ENCODE measurements at regions not wholly inside any gene's neighbourhood (a gene's known extent, or its start where the extent isn't known, plus 50 kb on each side); places are given as distances from the start of the nearest gene placed in this dataset.

DNA sequence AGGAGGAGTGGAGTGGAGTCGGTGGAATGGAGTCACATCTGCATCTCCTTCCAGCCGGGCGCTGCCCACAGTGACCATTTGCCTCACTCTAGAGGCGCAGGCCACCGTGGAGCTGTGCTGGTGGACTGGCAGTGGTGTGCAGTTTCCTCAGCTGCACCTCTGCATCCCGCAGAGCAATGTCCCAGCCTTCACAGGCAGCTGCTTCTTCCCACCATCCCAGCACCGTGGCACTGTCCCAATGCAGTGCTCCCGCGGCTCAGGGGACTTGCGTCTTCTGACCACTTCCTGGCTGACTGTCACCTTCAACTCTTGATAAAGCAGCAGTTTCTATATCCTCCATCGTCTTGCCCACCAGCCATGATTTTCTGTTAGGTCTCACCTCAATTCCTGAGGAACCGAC, 90.3 kb upstream of the SFMBT2 start:
- DNase-seq, result no peak
- Histone ChIP-seq H3K36me3 (no peaks in the 10 kb centered on the region), H3K4me3 (no peak overlapping the region), H3K4me1 (no peaks in the 10 kb centered on the region), H3K9me3 (no peaks in the 10 kb centered on the region), H3K27me3 (no peaks in the 10 kb centered on the region), H3K27ac (no peak overlapping the region)
- 41% methylated on average over 2 of the region's 12 CpGs for WGBS (ENCODE audit: insufficient coverage, low coverage, low lambda C conversion rate, missing lambda C conversion rate)
- intact Hi-C loops (cut with DNase I), result no loop called here
- TF ChIP-seq CTCF (IDR thresholded peaks at IDR 0.05) (no peak), POLR2A (IDR thresholded peaks at IDR 0.05) (no peak)
- ATAC-seq, result no peak

GRCh38 chr10:7498111-7498510, 87.3 kb upstream of the SFMBT2 start:
- DNase-seq (no peak), ATAC-seq (no peak)
- H3K27me3 ChIP-seq, result no peaks in the 10 kb centered on the region
- TF ChIP-seq POLR2A (IDR thresholded peaks at IDR 0.05), result no peak
- TF ChIP-seq CTCF (IDR thresholded peaks at IDR 0.05), result no peak
- intact Hi-C loops (cut with DNase I), result no loop called here
- H3K27ac ChIP-seq, result no peak overlapping the region
- H3K36me3 ChIP-seq, result no peaks in the 10 kb centered on the region
- no peaks in the 10 kb centered on the region for H3K9me3 ChIP-seq
- WGBS (ENCODE audit: insufficient coverage, low coverage, low lambda C conversion rate, missing lambda C conversion rate), result 85% methylated on average over 5 of the region's 5 CpGs
- H3K4me1 ChIP-seq, result no peaks in the 10 kb centered on the region
- H3K4me3 ChIP-seq, result no peak overlapping the region

DNA sequence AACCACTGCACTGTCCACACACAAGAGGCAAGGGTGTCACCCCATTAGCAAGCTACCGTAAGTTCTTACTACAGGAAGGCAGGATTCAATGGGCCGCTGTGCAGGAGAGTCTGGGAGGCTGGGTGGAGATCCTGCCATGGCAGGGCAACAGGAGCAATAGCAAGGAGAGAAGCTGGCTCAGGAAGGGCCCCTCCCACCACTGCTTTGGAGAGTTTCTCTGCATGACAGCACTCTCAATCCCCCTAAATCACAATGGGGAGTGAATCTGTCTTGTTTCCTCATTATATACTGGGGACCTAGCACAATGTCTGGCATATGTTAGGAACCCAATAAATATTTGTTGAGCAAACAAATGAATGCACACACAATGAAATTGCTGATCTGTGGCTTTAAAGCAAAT, 83.2 kb upstream of the SFMBT2 start:
- ATAC-seq (no peak), DNase-seq (no peak)
- TF ChIP-seq POLR2A (IDR thresholded peaks at IDR 0.05) (no peak), CTCF (IDR thresholded peaks at IDR 0.05) (no peak)
- 80% methylated on average over 1 of the region's 2 CpGs for WGBS (ENCODE audit: insufficient coverage, low coverage, low lambda C conversion rate, missing lambda C conversion rate)
- Histone ChIP-seq H3K27ac (no peak overlapping the region), H3K4me1 (no peaks in the 10 kb centered on the region), H3K4me3 (no peak overlapping the region), H3K9me3 (no peaks in the 10 kb centered on the region), H3K36me3 (no peaks in the 10 kb centered on the region), H3K27me3 (no peaks in the 10 kb centered on the region)
- intact Hi-C loops (cut with DNase I), result no loop called here

- H3K4me3 ChIP-seq, result no peak overlapping the region
- no peaks in the 10 kb centered on the region for H3K36me3 ChIP-seq
- ATAC-seq (no peak), DNase-seq (no peak)
- no peaks in the 10 kb centered on the region for H3K27me3 ChIP-seq
- H3K4me1 ChIP-seq, result peaks cover 0 to 6% (median 0%) of the 10 kb centered on the region in 4 donors
- no peak for TF ChIP-seq POLR2A (IDR thresholded peaks at IDR 0.05)
- TF ChIP-seq CTCF (IDR thresholded peaks at IDR 0.05), result no peak
- H3K27ac ChIP-seq, result no peak overlapping the region
- no peaks in the 10 kb centered on the region for H3K9me3 ChIP-seq
- whole genome bisulfite sequencing (ENCODE audit: insufficient coverage, low coverage, low lambda C conversion rate, missing lambda C conversion rate), result 46% methylated on average over 4 of the region's 4 CpGs
- intact Hi-C loops (cut with DNase I), result no loop called here
These were observed 81.8 kb upstream of the SFMBT2 start for GRCh38 chr10:7492660-7493046.

DNA sequence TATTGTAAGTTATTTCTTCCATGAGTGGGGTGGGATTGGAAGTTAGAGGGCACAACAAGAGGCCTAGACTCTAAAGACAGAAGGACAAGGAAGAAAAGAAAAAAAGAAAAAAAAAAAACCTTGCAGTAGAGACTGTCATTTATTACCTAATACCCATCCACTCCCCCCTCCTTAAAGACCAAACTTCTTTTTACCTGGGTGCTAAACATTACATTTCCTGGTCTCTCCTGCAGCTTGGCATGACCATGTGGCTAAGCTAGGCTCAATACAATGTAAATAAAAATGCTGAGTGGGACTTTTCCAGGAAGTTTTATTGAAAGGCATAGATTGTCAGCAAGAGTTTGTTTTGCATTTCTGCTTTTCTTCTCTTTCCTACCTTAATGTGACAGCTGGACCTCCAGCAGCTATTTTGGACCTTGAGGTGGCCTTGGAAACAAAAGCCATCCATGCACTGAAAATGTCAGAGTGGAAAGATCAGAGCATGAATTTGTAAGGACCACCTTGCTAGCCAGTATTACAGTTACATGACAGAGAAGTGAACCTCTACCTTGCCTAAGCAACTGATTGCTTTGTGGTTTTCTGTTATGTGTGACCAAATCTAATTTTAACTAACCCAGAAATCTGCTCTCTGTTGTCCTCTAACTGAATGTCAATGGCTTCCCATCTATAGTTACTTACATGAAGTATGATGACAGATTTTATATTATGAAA, 81.3 kb upstream of the SFMBT2 start:
- Histone ChIP-seq H3K4me1 (peaks cover 0 to 6% (median 0%) of the 10 kb centered on the region in 4 donors), H3K27ac (no peak overlapping the region), H3K9me3 (no peaks in the 10 kb centered on the region), H3K36me3 (no peaks in the 10 kb centered on the region), H3K27me3 (no peaks in the 10 kb centered on the region), H3K4me3 (no peak overlapping the region)
- TF ChIP-seq POLR2A (IDR thresholded peaks at IDR 0.05), result no peak
- no peak for TF ChIP-seq CTCF (IDR thresholded peaks at IDR 0.05)
- intact Hi-C loops (cut with DNase I), result no loop called here
- ATAC-seq (no peak), DNase-seq (no peak)
